B cell (primary cell): ENCODE measurements at regions not wholly inside any gene's neighbourhood (a gene's known extent, or its start where the extent isn't known, plus 50 kb on each side); places are given as distances from the start of the nearest gene placed in this dataset.

Experiments used
- CTCF ChIP-seq: fragments of 200-600 bp; IDR thresholded peaks from one replicate; pipeline ENCODE4 v1.8.0; 2022; ENCODE audit warnings: antibody characterized with exemption, mild to moderate bottlenecking
- EZH2 ChIP-seq: IDR thresholded peaks from 2 replicates; pipeline ENCODE4 v1.6.1; 2012; ENCODE audit warnings: borderline replicate concordance, low read depth, mild to moderate bottlenecking, moderate library complexity, low read length; ENCODE audit not compliant: insufficient read depth, poor library complexity, severe bottlenecking

- TF ChIP-seq CTCF: no peak
- no peak for TF ChIP-seq EZH2
These were observed 565.1 kb upstream of the NDST4 start for GRCh38 chr4:115678425-115678941.
